Fibroblast of skin of left quadriceps (primary cell): ENCODE measurements at regions not wholly inside any gene's neighbourhood (a gene's known extent, or its start where the extent isn't known, plus 50 kb on each side); places are given as distances from the start of the nearest gene placed in this dataset.

ENCODE experiments used
- DNase-seq, 2 experiments: peaks; one replicate each; pipeline ENCODE4 v3.0.0-alpha.2; 2013; ENCODE audit warnings: low read depth in 2 of 2

GRCh38 chr14:85042301-85042700 is 487.6 kb upstream of the FLRT2 start:
- no peak for DNase-seq

- DNase-seq: no peak
Observed at GRCh38 chr14:85050180-85050579, 479.8 kb upstream of the FLRT2 start.

- DNase-seq: no peak
Observed at GRCh38 chr14:85052646-85053045, 477.3 kb upstream of the FLRT2 start.

- no peak for DNase-seq
Observed at GRCh38 chr14:85054178-85054577, 475.8 kb upstream of the FLRT2 start.

GRCh38 chr14:85056267-85056666 is 473.7 kb upstream of the FLRT2 start:
- no peak for DNase-seq

- DNase-seq: no peak
Observed at GRCh38 chr14:85057221-85057620, 472.7 kb upstream of the FLRT2 start.

- DNase-seq: no peak
Observed at GRCh38 chr14:85058150-85058549, 471.8 kb upstream of the FLRT2 start.

- DNase-seq: no peak
Observed at GRCh38 chr14:85060121-85060520, 469.8 kb upstream of the FLRT2 start.

- peak in 1 of 2 experiments; percentile 36 for DNase-seq
Observed at GRCh38 chr14:85061256-85061655, 468.7 kb upstream of the FLRT2 start.

- DNase-seq: no peak
Observed at GRCh38 chr14:85063747-85064146, 466.2 kb upstream of the FLRT2 start.

- DNase-seq: no peak
Observed at GRCh38 chr14:85071447-85071846, 458.5 kb upstream of the FLRT2 start.

GRCh38 chr14:85074955-85075354 is 455.0 kb upstream of the FLRT2 start:
- no peak for DNase-seq

GRCh38 chr14:85075694-85076476 is 454.1 kb upstream of the FLRT2 start:
- DNase-seq: no peak

- DNase-seq: peak in 1 of 2 experiments; percentile 33
Observed at GRCh38 chr14:85077716-85078115, 452.2 kb upstream of the FLRT2 start.

GRCh38 chr14:85079842-85080730 is 449.9 kb upstream of the FLRT2 start:
- no peak for DNase-seq

GRCh38 chr14:85084344-85084743 is 445.6 kb upstream of the FLRT2 start:
- DNase-seq: no peak

- DNase-seq: no peak
Observed at GRCh38 chr14:85085981-85086380, 444.0 kb upstream of the FLRT2 start.

GRCh38 chr14:85087201-85087600 is 442.7 kb upstream of the FLRT2 start:
- DNase-seq: no peak

GRCh38 chr14:85088192-85088591 is 441.8 kb upstream of the FLRT2 start:
- no peak for DNase-seq

- DNase-seq: peak; percentile 28 to 39
Observed at GRCh38 chr14:85090681-85091080, 439.3 kb upstream of the FLRT2 start.

- DNase-seq: no peak
Observed at GRCh38 chr14:85093631-85094330, 436.2 kb upstream of the FLRT2 start.

GRCh38 chr14:85102591-85102990 is 427.4 kb upstream of the FLRT2 start:
- no peak for DNase-seq
